Astrocyte (in vitro differentiated cells and primary cell): ENCODE measurements at regions not wholly inside any gene's neighbourhood (a gene's known extent, or its start where the extent isn't known, plus 50 kb on each side); places are given as distances from the start of the nearest gene placed in this dataset.

ENCODE experiments used
- DNase-seq: peaks from one replicate; pipeline ENCODE4 v3.0.0-alpha.2; 2010; ENCODE audit warnings: low read depth
- FAIRE-seq: peaks from 2 replicates; lab custom pipeline; 2011; peaks lifted over from hg19 to GRCh38; lab: Jason Lieb, UNC
- H2AFZ ChIP-seq: 2 replicates; pipeline ENCODE4 v1.6.0; 2012; ENCODE audit warnings: low read depth, low read length, inconsistent platforms
- H3K27ac ChIP-seq: 2 replicates; pipeline ENCODE4 v1.5.1; 2011; ENCODE audit warnings: low read depth, low read length, inconsistent platforms
- H3K27me3 ChIP-seq: 2 replicates; pipeline ENCODE4 v1.6.0; 2011; ENCODE audit warnings: low read length, inconsistent platforms; ENCODE audit not compliant: insufficient read depth
- H3K36me3 ChIP-seq: 2 replicates; pipeline ENCODE4 v1.5.1; 2011; ENCODE audit warnings: low read length, inconsistent platforms; ENCODE audit not compliant: insufficient read depth
- H3K4me1 ChIP-seq: 2 replicates; pipeline ENCODE4 v1.5.1; 2011; ENCODE audit warnings: low read length, inconsistent platforms; ENCODE audit not compliant: insufficient read depth
- H3K4me2 ChIP-seq: 2 replicates; pipeline ENCODE4 v1.6.0; 2012; ENCODE audit warnings: low read length, inconsistent platforms
- H3K4me3 ChIP-seq: 2 replicates; pipeline ENCODE4 v1.5.1; 2011; ENCODE audit warnings: low read depth, mild to moderate bottlenecking, low read length, inconsistent platforms; ENCODE audit not compliant: insufficient read depth
- H3K79me2 ChIP-seq: 2 replicates; pipeline ENCODE4 v1.6.0; 2012; ENCODE audit warnings: mild to moderate bottlenecking, low read length, inconsistent platforms; ENCODE audit not compliant: insufficient read depth
- H3K9ac ChIP-seq: 2 replicates; pipeline ENCODE4 v1.6.0; 2012; ENCODE audit warnings: mild to moderate bottlenecking, low read length, inconsistent platforms
- H3K9me3 ChIP-seq: 2 replicates; pipeline ENCODE4 v1.5.1; 2012; ENCODE audit warnings: low read depth, mild to moderate bottlenecking, low read length, inconsistent platforms; ENCODE audit not compliant: insufficient read depth
- H4K20me1 ChIP-seq: 2 replicates; pipeline ENCODE4 v1.6.0; 2012; ENCODE audit warnings: low read length, inconsistent platforms; ENCODE audit not compliant: insufficient read depth
- H3K27ac Mint-ChIP-seq: one replicate; pipeline ENCODE4 v1.8.0; 2021; ENCODE audit warnings: mild to moderate bottlenecking, mixed read lengths; ENCODE audit not compliant: unreplicated experiment
- H3K27me3 Mint-ChIP-seq: one replicate; pipeline ENCODE4 v1.8.0; 2021; ENCODE audit warnings: low read depth, mixed read lengths; ENCODE audit not compliant: unreplicated experiment
- H3K36me3 Mint-ChIP-seq: one replicate; pipeline ENCODE4 v1.8.0; 2021; ENCODE audit warnings: low read depth, mixed read lengths; ENCODE audit not compliant: unreplicated experiment
- H3K4me1 Mint-ChIP-seq: one replicate; pipeline ENCODE4 v1.8.0; 2021; ENCODE audit warnings: low read depth, mixed read lengths; ENCODE audit not compliant: unreplicated experiment
- H3K4me3 Mint-ChIP-seq: one replicate; pipeline ENCODE4 v1.8.0; 2021; ENCODE audit warnings: mild to moderate bottlenecking, moderate library complexity, mixed read lengths; ENCODE audit not compliant: unreplicated experiment
- H3K9me3 Mint-ChIP-seq: one replicate; pipeline ENCODE4 v1.8.0; 2021; ENCODE audit warnings: mild to moderate bottlenecking, mixed read lengths; ENCODE audit not compliant: unreplicated experiment
- CTCF ChIP-seq: IDR thresholded peaks from 2 replicates; pipeline ENCODE4 v1.5.1; 2011; ENCODE audit warnings: low read depth, mild to moderate bottlenecking, inconsistent platforms, low read length, moderate library complexity; ENCODE audit not compliant: insufficient read depth
- EZH2 ChIP-seq: IDR thresholded peaks from 2 replicates; pipeline ENCODE4 v1.6.1; 2012; ENCODE audit warnings: mild to moderate bottlenecking, low read length, inconsistent platforms; ENCODE audit not compliant: insufficient read depth

DNA sequence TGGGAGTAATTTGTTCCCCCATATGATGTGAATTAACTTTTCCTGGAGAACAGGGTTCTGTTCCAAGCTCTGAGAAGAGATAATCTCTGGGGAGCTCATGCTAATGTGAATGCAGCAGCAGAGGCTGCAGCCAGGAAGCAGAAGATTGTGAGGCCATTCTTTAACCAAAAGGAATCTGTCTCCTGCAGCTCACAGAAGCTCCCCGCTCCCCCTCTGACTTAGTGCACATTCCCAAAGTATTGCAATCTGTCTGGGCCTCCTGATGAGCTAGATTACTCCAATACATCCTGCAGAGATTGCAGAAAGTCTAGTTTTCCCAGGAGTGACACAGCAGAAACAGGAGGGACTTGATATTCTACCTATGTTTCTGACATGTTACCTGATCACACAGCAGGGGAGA is 420.6 kb upstream of the FAT3 start:
- Histone ChIP-seq H4K20me1 (no peaks in the 10 kb centered on the region), H3K79me2 (no peaks in the 10 kb centered on the region), H3K4me2 (no peak overlapping the region), H3K9ac (no peak overlapping the region), H2AFZ (no peak overlapping the region), H3K4me3 (no peak overlapping the region), H3K4me1 (no peaks in the 10 kb centered on the region), H3K27ac (no peak overlapping the region), H3K9me3 (no peaks in the 10 kb centered on the region), H3K36me3 (no peaks in the 10 kb centered on the region), H3K27me3 (no peaks in the 10 kb centered on the region)
- no peak for FAIRE-seq
- H3K27me3 Mint-ChIP-seq = no peaks in the 10 kb centered on the region
- no peak overlapping the region for H3K4me3 Mint-ChIP-seq
- no peaks in the 10 kb centered on the region for H3K9me3 Mint-ChIP-seq
- H3K36me3 Mint-ChIP-seq = no peaks in the 10 kb centered on the region
- DNase-seq = peak; percentile 51
- TF ChIP-seq EZH2 = no peak
- TF ChIP-seq CTCF = no peak
- H3K27ac Mint-ChIP-seq = peak overlapping the region; percentile 97
- peaks cover 47% of the 10 kb centered on the region for H3K4me1 Mint-ChIP-seq

- no peak for TF ChIP-seq CTCF
- TF ChIP-seq EZH2 = no peak
- no peaks in the 10 kb centered on the region for H3K36me3 ChIP-seq
- H3K27me3 ChIP-seq = no peaks in the 10 kb centered on the region
- Mint-ChIP-seq H3K27me3 (no peaks in the 10 kb centered on the region), H3K4me1 (peaks cover 47% of the 10 kb centered on the region), H3K36me3 (no peaks in the 10 kb centered on the region), H3K4me3 (no peak overlapping the region), H3K9me3 (no peaks in the 10 kb centered on the region), H3K27ac (peak overlapping the region; percentile 97)
- no peak overlapping the region for H3K4me2 ChIP-seq
- H2AFZ ChIP-seq = no peak overlapping the region
- no peaks in the 10 kb centered on the region for H3K9me3 ChIP-seq
- no peak overlapping the region for H3K4me3 ChIP-seq
- FAIRE-seq = no peak
- DNase-seq = no peak
- H3K4me1 ChIP-seq = no peaks in the 10 kb centered on the region
- H4K20me1 ChIP-seq = no peaks in the 10 kb centered on the region
- H3K27ac ChIP-seq = no peak overlapping the region
- no peak overlapping the region for H3K9ac ChIP-seq
- H3K79me2 ChIP-seq = no peaks in the 10 kb centered on the region
These were observed 422.1 kb upstream of the FAT3 start for GRCh38 chr11:91802475-91802874.

- no peaks in the 10 kb centered on the region for H3K36me3 ChIP-seq
- Mint-ChIP-seq H3K4me3 (no peak overlapping the region), H3K27me3 (no peaks in the 10 kb centered on the region), H3K27ac (no peak overlapping the region), H3K9me3 (no peaks in the 10 kb centered on the region), H3K36me3 (no peaks in the 10 kb centered on the region), H3K4me1 (peaks cover 53% of the 10 kb centered on the region)
- no peaks in the 10 kb centered on the region for H3K9me3 ChIP-seq
- FAIRE-seq (no peak), DNase-seq (peak; percentile 10)
- no peaks in the 10 kb centered on the region for H3K79me2 ChIP-seq
- H3K27me3 ChIP-seq = no peaks in the 10 kb centered on the region
- no peaks in the 10 kb centered on the region for H3K4me1 ChIP-seq
- H3K4me3 ChIP-seq = no peak overlapping the region
- H2AFZ ChIP-seq = no peak overlapping the region
- H3K27ac ChIP-seq = no peak overlapping the region
- H3K4me2 ChIP-seq = no peak overlapping the region
- H3K9ac ChIP-seq = no peak overlapping the region
- H4K20me1 ChIP-seq = no peaks in the 10 kb centered on the region
- TF ChIP-seq CTCF (no peak), EZH2 (no peak)
These were observed 424.3 kb upstream of the FAT3 start for GRCh38 chr11:91800208-91800914.
